Chondrocyte (in vitro differentiated cells): ENCODE measurements at regions not wholly inside any gene's neighbourhood (a gene's known extent, or its start where the extent isn't known, plus 50 kb on each side); places are given as distances from the start of the nearest gene placed in this dataset.
A peak's percentile ranks its signal among the peaks of the same experiment; 100 is the strongest.
"Not testable (repeated sequence)": the region's sequence is repeated elsewhere in the genome, so short reads cannot be mapped to it uniquely, and the experiment has no call there.

ENCODE experiments used
- DNase-seq: peaks from one replicate; pipeline ENCODE4 v3.0.0; 2021; ENCODE audit warnings: mixed read lengths, low spot score
- H3K27ac Mint-ChIP-seq: one replicate; pipeline ENCODE4 v1.8.0; 2021; ENCODE audit warnings: mild to moderate bottlenecking, moderate library complexity, mixed read lengths; ENCODE audit not compliant: unreplicated experiment
- H3K27me3 Mint-ChIP-seq: 2 replicates; pipeline ENCODE4 v1.8.0; 2021; ENCODE audit warnings: low read depth, mixed read lengths
- H3K36me3 Mint-ChIP-seq: 2 replicates; pipeline ENCODE4 v1.8.0; 2021; ENCODE audit warnings: low read depth, mixed read lengths
- H3K4me1 Mint-ChIP-seq: 2 replicates; pipeline ENCODE4 v1.8.0; 2021; ENCODE audit warnings: low read depth, mild to moderate bottlenecking, mixed read lengths
- H3K4me3 Mint-ChIP-seq: one replicate; pipeline ENCODE4 v1.8.0; 2021; ENCODE audit warnings: mild to moderate bottlenecking, moderate library complexity, mixed read lengths; ENCODE audit not compliant: unreplicated experiment
- H3K9me3 Mint-ChIP-seq: 2 replicates; pipeline ENCODE4 v1.8.0; 2021; ENCODE audit warnings: low read depth, mixed read lengths
- CTCF ChIP-seq: fragments of 200-600 bp; sonication (generic); IDR thresholded peaks from 2 replicates; pipeline ENCODE4 v1.5.0; 2021; ENCODE audit warnings: antibody characterized with exemption, mild to moderate bottlenecking, moderate library complexity

DNA sequence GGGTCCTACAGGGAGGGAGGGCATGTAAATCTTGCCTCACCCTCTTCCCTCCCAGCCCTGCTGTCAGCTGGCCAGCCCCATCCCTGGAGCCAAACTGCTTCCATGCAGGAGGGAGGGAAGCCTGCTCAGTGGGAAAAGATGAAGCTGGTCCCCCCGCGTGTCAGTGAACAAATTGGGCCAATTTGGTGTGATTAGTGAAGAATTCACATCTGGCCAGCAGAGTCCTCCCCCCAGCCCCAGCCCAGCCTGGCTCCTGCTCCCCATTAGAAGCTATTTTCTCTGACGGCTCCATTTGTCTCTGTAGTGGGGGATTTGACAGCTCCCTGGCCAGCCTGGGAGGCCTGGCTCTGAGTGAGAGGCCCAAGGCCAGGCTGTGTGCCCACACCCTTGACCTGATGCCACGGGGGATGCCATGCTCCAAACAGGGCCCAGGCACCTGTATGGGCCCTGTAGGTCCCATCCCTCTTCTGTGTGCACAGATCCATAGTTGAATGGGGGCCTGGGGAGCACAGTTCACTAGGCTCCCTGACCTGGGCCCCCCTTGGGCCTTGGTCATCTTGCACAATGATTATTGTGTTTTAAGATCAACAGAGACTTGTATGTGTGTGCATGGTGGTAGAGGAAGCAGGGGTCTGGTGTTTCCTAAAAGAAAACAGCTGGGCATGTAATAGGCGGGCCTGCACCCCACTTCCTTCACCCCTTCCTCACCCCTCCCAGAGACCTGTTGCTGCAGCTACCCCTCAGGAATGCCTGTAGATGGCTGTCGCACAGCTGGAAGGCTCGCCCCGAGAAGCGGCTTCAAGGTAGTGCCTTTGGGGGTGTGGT, 50.7 kb upstream of the TAC4 start:
- DNase-seq, result no peak
- no peak for TF ChIP-seq CTCF
- Mint-ChIP-seq H3K4me1 (no peaks in the 10 kb centered on the region), H3K27me3 (peaks cover 65% of the 10 kb centered on the region), H3K27ac (no peak overlapping the region), H3K4me3 (no peak overlapping the region), H3K9me3 (no peaks in the 10 kb centered on the region), H3K36me3 (no peaks in the 10 kb centered on the region)

DNA sequence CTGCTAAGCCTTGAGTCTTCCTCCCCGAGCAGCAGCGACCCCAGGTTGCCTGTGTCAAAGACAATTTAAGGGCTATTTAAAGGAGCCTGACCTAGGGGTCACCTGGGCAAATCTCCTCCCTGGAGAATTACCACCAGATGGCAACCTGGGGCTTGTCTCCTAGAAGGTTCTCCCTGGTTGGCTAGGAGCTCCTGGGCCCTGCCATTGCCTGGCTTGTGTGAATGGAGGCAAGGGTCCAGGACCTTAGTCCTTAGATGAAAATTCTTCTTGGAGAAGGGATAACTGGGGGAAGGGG, 51.3 kb upstream of the TAC4 start:
- Mint-ChIP-seq H3K4me1 (no peaks in the 10 kb centered on the region), H3K4me3 (no peak overlapping the region), H3K9me3 (no peaks in the 10 kb centered on the region), H3K27me3 (peaks cover 65% of the 10 kb centered on the region), H3K36me3 (no peaks in the 10 kb centered on the region), H3K27ac (no peak overlapping the region)
- no peak for DNase-seq
- peak; percentile 21 for TF ChIP-seq CTCF

DNA sequence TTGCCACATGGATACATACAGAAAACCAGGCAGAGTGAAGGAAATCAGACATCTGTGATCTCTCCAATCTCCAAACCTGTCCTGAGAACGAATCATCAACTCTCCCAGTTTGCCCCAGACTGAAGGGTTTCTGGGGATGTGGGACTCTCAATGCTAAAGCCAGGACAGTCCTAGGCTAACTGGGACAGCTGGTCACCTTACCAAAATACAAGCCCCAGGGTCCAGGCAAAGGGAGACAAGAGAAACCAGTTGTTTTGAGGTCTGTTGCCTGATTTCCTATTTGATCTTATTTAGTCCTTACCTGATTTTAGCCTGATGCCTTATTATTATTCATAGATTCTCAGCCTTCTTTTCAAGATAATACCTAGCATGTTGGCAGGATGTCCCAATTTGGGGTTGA, 51.7 kb upstream of the TAC4 start:
- peaks cover 65% of the 10 kb centered on the region for H3K27me3 Mint-ChIP-seq

DNA sequence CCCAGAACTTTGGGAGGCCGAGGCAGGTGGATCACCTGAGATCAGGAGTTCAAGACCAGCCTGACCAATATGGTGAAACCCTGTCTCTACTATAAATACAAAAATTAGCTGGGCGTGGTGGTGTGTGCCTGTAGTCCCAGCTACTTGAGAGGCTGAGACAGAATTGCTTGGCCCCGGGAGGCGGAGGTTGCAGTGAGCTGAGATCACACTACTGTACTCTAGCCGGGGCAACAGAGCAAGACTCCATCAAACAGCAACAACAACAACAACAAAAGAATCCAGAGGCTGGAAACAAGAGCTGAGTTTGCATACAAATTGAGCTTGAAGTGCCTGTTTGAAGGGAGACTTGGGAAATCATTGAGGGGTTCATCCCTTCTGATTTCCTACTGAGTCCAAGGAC, 52.9 kb upstream of the TAC4 start:
- not testable (repeated sequence) for H3K9me3 Mint-ChIP-seq, H3K4me1 Mint-ChIP-seq, DNase-seq, H3K36me3 Mint-ChIP-seq, H3K27ac Mint-ChIP-seq, H3K4me3 Mint-ChIP-seq
- H3K27me3 Mint-ChIP-seq, result peaks cover 65% of the 10 kb centered on the region

More for the DNA sequence above, 51.7 kb upstream of the TAC4 start:
- no peak for TF ChIP-seq CTCF
- no peaks in the 10 kb centered on the region for H3K9me3 Mint-ChIP-seq
- H3K27ac Mint-ChIP-seq, result no peak overlapping the region
- H3K4me1 Mint-ChIP-seq, result no peaks in the 10 kb centered on the region
- H3K36me3 Mint-ChIP-seq, result no peaks in the 10 kb centered on the region
- no peak for DNase-seq
- H3K4me3 Mint-ChIP-seq, result no peak overlapping the region

GRCh38 chr17:49901460-49902331, 53.8 kb upstream of the TAC4 start:
- Mint-ChIP-seq H3K9me3 (no peaks in the 10 kb centered on the region), H3K36me3 (no peaks in the 10 kb centered on the region), H3K4me1 (no peaks in the 10 kb centered on the region), H3K27ac (no peak overlapping the region), H3K27me3 (peaks cover 63% of the 10 kb centered on the region), H3K4me3 (no peak overlapping the region)
- DNase-seq, result no peak
- TF ChIP-seq CTCF, result no peak
